ENCODE measurements at regions not wholly inside any gene's neighbourhood (a gene's known extent, or its start where the extent isn't known, plus 50 kb on each side); places are given as distances from the start of the nearest gene placed in this dataset.

GRCh38 chr22:48580481-48580970 is 1247.1 kb downstream of the BRD1 start:
- Histone ChIP-seq H3K4me3 (ENCODE audit: low read length) (no peak overlapping the region), H3K27me3 (ENCODE audit: insufficient read depth, low read length) (no peaks in the 10 kb centered on the region), H3K9me3 (ENCODE audit: low read depth, low read length) (no peaks in the 10 kb centered on the region), H3K4me1 (ENCODE audit: insufficient read depth, low read length) (no peaks in the 10 kb centered on the region)

DNA sequence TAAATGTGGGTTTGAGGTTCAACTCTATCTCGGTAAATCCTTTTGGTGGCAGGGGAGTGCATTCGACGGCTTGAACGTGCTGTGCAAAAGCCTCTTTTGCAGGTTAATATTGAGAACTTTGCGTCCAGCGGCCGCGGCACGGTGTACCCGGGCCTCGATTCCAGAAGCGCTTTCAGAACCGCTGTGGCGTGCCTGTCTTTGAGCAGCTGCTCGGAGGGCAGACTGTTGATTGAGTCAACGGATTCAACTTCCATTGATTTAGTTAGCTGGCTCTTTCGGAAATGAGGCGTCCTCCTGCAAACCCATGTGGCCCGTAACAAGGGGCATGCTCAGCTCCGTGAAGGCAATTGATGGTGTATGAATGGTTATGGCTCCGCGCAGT is 1247.8 kb downstream of the BRD1 start:
- Histone ChIP-seq H3K4me3 (ENCODE audit: low read length) (no peak overlapping the region), H3K27me3 (ENCODE audit: insufficient read depth, low read length) (no peaks in the 10 kb centered on the region), H3K4me1 (ENCODE audit: insufficient read depth, low read length) (no peaks in the 10 kb centered on the region), H3K9me3 (ENCODE audit: low read depth, low read length) (no peaks in the 10 kb centered on the region)

DNA sequence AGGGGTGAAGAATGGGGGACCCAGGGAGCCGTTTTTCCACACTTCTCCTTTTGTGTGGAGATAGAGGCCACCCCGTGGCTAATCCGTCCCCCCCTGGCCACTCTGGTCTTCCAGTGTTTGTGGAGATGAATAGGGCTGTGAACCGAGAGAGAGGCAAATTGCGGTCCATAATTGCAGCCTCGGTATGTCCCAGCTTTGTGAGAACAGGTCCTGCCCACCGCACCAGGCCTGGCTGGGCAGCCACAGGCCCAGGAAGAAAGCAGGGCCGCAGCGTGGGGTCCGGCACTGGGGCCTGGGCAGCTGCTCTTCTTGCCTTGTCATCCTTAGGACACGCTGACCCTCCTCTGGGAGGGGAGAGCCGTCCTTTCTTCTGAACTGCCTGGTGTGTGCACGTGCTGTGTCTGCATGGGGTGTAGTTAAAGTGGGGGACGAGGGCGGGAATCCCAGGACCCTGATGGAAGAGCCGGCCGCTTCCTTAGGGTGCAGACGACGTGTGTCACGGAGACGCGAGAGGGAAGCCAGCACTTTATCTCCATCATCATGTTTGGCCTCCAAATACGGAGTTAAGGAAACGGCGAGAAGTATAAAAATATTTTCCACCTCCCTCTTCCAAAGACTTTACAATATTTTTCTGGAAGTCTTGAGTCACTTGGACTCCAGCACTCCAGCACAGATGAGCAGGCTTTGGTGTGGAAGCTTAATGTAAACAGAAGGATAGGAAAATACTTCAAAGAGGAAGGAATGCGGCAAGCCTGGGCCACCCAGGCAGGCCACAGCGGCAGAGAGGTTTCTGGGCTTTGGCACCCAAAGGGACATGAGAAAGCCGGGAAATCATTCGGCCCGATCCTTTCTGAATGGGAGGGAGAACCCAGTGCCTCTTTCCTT is 1248.4 kb downstream of the BRD1 start:
- peaks cover 5% of the 10 kb centered on the region for H3K27me3 ChIP-seq (ENCODE audit: insufficient read depth, low read length)
- no peaks in the 10 kb centered on the region for H3K9me3 ChIP-seq (ENCODE audit: low read depth, low read length)
- H3K4me3 ChIP-seq (ENCODE audit: low read length), result no peak overlapping the region
- H3K4me1 ChIP-seq (ENCODE audit: insufficient read depth, low read length), result no peaks in the 10 kb centered on the region

- H3K27me3 ChIP-seq (ENCODE audit: insufficient read depth, low read length), result peaks cover 14% of the 10 kb centered on the region
- no peaks in the 10 kb centered on the region for H3K9me3 ChIP-seq (ENCODE audit: low read depth, low read length)
- H3K4me1 ChIP-seq (ENCODE audit: insufficient read depth, low read length), result no peaks in the 10 kb centered on the region
Measured at GRCh38 chr22:48578138-48579042, 1249.3 kb downstream of the BRD1 start.

DNA sequence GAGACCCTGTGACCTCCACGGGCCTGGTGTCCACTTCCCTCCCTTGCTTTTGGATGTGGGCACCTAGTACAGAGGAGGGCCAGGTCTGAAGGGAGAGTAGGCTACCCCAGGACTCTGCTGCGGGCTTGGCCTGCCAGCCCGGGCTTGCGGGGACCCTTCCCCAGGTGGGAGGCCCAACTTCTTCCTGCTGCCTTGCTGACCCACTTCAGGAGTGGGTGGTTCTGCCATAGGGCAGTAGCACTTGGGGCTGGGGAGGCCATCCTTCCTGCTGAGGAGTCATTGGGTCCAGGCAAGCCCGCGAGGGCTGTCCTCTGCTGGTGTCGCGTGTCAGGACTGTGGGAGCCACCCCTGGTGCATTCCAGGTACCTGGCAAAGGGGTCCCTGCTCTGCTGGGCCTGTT is 1250.0 kb downstream of the BRD1 start:
- Histone ChIP-seq H3K27me3 (ENCODE audit: insufficient read depth, low read length) (peaks cover 14% of the 10 kb centered on the region), H3K9me3 (ENCODE audit: low read depth, low read length) (no peaks in the 10 kb centered on the region), H3K4me1 (ENCODE audit: insufficient read depth, low read length) (no peaks in the 10 kb centered on the region), H3K4me3 (ENCODE audit: low read length) (no peak overlapping the region)

More at GRCh38 chr22:48578138-48579042, 1249.3 kb downstream of the BRD1 start:
- H3K4me3 ChIP-seq (ENCODE audit: low read length), result no peak overlapping the region

- H3K4me3 ChIP-seq (ENCODE audit: low read length), result no peak overlapping the region
- no peaks in the 10 kb centered on the region for H3K4me1 ChIP-seq (ENCODE audit: insufficient read depth, low read length)
- H3K27me3 ChIP-seq (ENCODE audit: insufficient read depth, low read length), result peaks cover 14% of the 10 kb centered on the region
- H3K9me3 ChIP-seq (ENCODE audit: low read depth, low read length), result no peaks in the 10 kb centered on the region
Measured at GRCh38 chr22:48577014-48577690, 1250.5 kb downstream of the BRD1 start.

DNA sequence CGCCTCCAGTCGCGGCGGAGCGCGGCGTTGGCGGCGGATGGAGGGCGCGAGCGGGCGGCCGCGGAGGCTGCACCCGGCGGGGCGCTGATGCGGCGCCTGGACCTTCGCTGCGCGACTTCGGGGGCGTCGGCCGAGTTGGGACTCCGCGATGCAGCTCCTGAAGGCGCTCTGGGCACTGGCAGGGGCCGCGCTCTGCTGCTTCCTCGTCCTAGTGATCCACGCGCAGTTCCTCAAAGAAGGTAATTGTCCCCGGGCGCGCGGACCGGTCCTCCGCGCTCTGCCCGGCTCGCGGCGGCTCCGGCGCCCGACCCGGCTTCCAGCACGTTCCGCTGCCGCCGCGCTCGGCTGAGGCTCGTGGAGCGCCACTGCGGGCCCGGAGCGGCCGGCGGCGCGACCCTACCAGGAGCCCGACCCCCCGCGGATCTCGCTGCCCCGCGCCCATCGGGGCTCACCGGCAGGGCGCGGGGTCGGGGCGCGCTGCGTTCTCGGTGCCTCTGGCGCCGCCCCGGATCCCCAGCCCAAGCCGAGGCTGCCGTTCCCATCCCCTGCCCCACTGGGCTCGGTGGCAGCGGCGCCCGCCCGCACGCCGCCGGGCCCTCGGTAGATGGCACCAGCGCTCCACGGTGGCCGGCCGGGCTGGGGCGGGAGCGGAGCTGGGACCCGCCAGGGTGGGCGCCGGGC is 1251.2 kb downstream of the BRD1 start:
- no peak overlapping the region for H3K4me3 ChIP-seq (ENCODE audit: low read length)
- no peaks in the 10 kb centered on the region for H3K4me1 ChIP-seq (ENCODE audit: insufficient read depth, low read length)
- H3K9me3 ChIP-seq (ENCODE audit: low read depth, low read length), result no peaks in the 10 kb centered on the region
- peaks cover 14% of the 10 kb centered on the region for H3K27me3 ChIP-seq (ENCODE audit: insufficient read depth, low read length)

GRCh38 chr22:48575618-48576332 is 1251.9 kb downstream of the BRD1 start:
- Histone ChIP-seq H3K27me3 (ENCODE audit: insufficient read depth, low read length) (peaks cover 14% of the 10 kb centered on the region), H3K4me3 (ENCODE audit: low read length) (no peak overlapping the region)

GRCh38 chr22:48574776-48575617 is 1252.7 kb downstream of the BRD1 start:
- no peaks in the 10 kb centered on the region for H3K9me3 ChIP-seq (ENCODE audit: low read depth, low read length)
- H3K27me3 ChIP-seq (ENCODE audit: insufficient read depth, low read length), result peaks cover 14% of the 10 kb centered on the region
- no peak overlapping the region for H3K4me3 ChIP-seq (ENCODE audit: low read length)
- H3K4me1 ChIP-seq (ENCODE audit: insufficient read depth, low read length), result no peaks in the 10 kb centered on the region

More at GRCh38 chr22:48575618-48576332, 1251.9 kb downstream of the BRD1 start:
- no peaks in the 10 kb centered on the region for H3K9me3 ChIP-seq (ENCODE audit: low read depth, low read length)
- H3K4me1 ChIP-seq (ENCODE audit: insufficient read depth, low read length), result no peaks in the 10 kb centered on the region

GRCh38 chr22:48573766-48574165 is 1253.9 kb downstream of the BRD1 start:
- H3K9me3 ChIP-seq (ENCODE audit: low read depth, low read length), result no peaks in the 10 kb centered on the region
- H3K4me3 ChIP-seq (ENCODE audit: low read length), result no peak overlapping the region
- no peaks in the 10 kb centered on the region for H3K4me1 ChIP-seq (ENCODE audit: insufficient read depth, low read length)
- H3K27me3 ChIP-seq (ENCODE audit: insufficient read depth, low read length), result peaks cover 14% of the 10 kb centered on the region

- Histone ChIP-seq H3K4me1 (ENCODE audit: insufficient read depth, low read length) (no peaks in the 10 kb centered on the region), H3K4me3 (ENCODE audit: low read length) (no peak overlapping the region), H3K9me3 (ENCODE audit: low read depth, low read length) (no peaks in the 10 kb centered on the region), H3K27me3 (ENCODE audit: insufficient read depth, low read length) (peaks cover 14% of the 10 kb centered on the region)
Measured at GRCh38 chr22:48572951-48573350, 1254.7 kb downstream of the BRD1 start.

DNA sequence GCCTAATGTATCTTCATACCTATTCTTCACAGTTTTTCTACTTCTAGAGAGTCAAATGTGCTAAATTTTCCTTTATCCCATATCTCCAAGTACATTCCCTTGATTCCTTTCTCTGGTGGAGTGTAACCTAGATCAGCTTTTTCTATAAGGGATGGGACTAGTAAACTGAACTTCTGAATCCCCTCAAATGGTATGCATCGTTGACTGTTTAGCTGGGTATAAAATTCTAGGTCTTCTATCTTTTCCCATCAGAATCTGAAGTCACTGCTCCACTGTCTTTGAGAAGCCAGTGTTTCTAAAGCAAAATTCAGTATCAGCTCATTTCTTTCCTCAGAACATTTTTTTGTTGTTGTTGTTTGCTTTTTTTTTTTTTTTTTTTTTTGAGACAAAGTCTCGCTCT is 1256.8 kb downstream of the BRD1 start:
- Histone ChIP-seq H3K27me3 (ENCODE audit: insufficient read depth, low read length) (peaks cover 14% of the 10 kb centered on the region), H3K4me3 (ENCODE audit: low read length) (no peak overlapping the region), H3K9me3 (ENCODE audit: low read depth, low read length) (no peaks in the 10 kb centered on the region), H3K4me1 (ENCODE audit: insufficient read depth, low read length) (no peaks in the 10 kb centered on the region)

All from mononuclear cell (primary cell).